IMR-90 (cell line): ENCODE measurements at regions not wholly inside any gene's neighbourhood (a gene's known extent, or its start where the extent isn't known, plus 50 kb on each side); places are given as distances from the start of the nearest gene placed in this dataset.

Experiments used
- ATAC-seq: fragments of 200-7000 bp; cut with Tn5 transposase; 2 replicates; pipeline ENCODE4 v1.9.1; 2020; ENCODE audit warnings: low read depth, mild to moderate bottlenecking, moderate library complexity
- BruUV-seq: library from RNA; stranded (reverse); fragments of 400-500 nt; replicated peaks from 2 replicates; lab custom pipeline; 2021; lab: Mats Ljungman, UMichigan
- CTCF ChIA-PET: fragments of 300-600 bp; formaldehyde crosslinking; extraction: SDS; loops from one replicate; lab custom pipeline; 2021; ENCODE audit warnings: antibody characterized with exemption; lab: Yijun Ruan, JAX
- POLR2A ChIA-PET: fragments of 300-600 bp; sonication (Branson Sonifier 250); formaldehyde crosslinking; loops from one replicate; lab custom pipeline; 2022; ENCODE audit warnings: antibody characterized with exemption; ENCODE audit not compliant: unreplicated experiment; lab: Charles Lee
- DNase-seq: peaks from one replicate; pipeline ENCODE4 v3.0.0; 2013
- H2AFZ ChIP-seq: replicated peaks from 2 replicates; pipeline ENCODE3; 2013; ENCODE audit warnings: low read length, mild to moderate bottlenecking; ENCODE audit not compliant: poor library complexity
- H2AK5ac ChIP-seq: 2 replicates; pipeline ENCODE4 v1.6.1; 2013; ENCODE audit warnings: low read depth, low read length, inconsistent platforms
- H2AK9ac ChIP-seq: replicated peaks from 2 replicates; pipeline ENCODE3; 2013; ENCODE audit warnings: mild to moderate bottlenecking, low read depth, low read length, moderate library complexity; ENCODE audit not compliant: poor library complexity
- H2BK120ac ChIP-seq: 2 replicates; pipeline ENCODE4 v1.6.1; 2013; ENCODE audit warnings: low read depth, low read length, inconsistent platforms
- H2BK15ac ChIP-seq: 3 replicates; pipeline ENCODE4 v1.6.1; 2013; ENCODE audit warnings: low read depth, low read length, inconsistent platforms
- H2BK20ac ChIP-seq: 2 replicates; pipeline ENCODE4 v1.6.1; 2013; ENCODE audit warnings: low read depth, mild to moderate bottlenecking, inconsistent platforms, low read length, moderate library complexity
- H2BK5ac ChIP-seq: 2 replicates; pipeline ENCODE4 v1.6.1; 2013; ENCODE audit warnings: mild to moderate bottlenecking, low read depth, low read length, inconsistent platforms; ENCODE audit not compliant: poor library complexity, severe bottlenecking
- H3K14ac ChIP-seq: replicated peaks from 2 replicates; pipeline ENCODE4 v1.6.1; 2013; ENCODE audit warnings: low read depth, low read length, inconsistent platforms
- H3K18ac ChIP-seq: 2 replicates; pipeline ENCODE4 v1.6.1; 2013; ENCODE audit warnings: low read depth, low read length, control low read depth
- H3K23ac ChIP-seq: 2 replicates; pipeline ENCODE4 v1.6.1; 2013; ENCODE audit warnings: low read depth, low read length, inconsistent platforms
- H3K27ac ChIP-seq: 2 replicates; pipeline ENCODE4 v1.5.1; 2013; ENCODE audit warnings: mild to moderate bottlenecking, control low read depth, low read length; ENCODE audit not compliant: insufficient read depth
- H3K27me3 ChIP-seq: 2 replicates; pipeline ENCODE4 v1.6.1; 2013; ENCODE audit warnings: low read length; ENCODE audit not compliant: control insufficient read depth, insufficient read depth
- H3K36me3 ChIP-seq: 2 replicates; pipeline ENCODE4 v1.6.1; 2013; ENCODE audit warnings: low read length, mixed read lengths; ENCODE audit not compliant: control insufficient read depth, insufficient read depth
- H3K4ac ChIP-seq: 2 replicates; pipeline ENCODE4 v1.6.1; 2013; ENCODE audit warnings: low read depth, low read length, inconsistent platforms
- H3K4me1 ChIP-seq: 2 replicates; pipeline ENCODE4 v1.6.1; 2013; ENCODE audit warnings: low read length, mixed read lengths; ENCODE audit not compliant: control insufficient read depth, insufficient read depth
- H3K4me2 ChIP-seq: 2 replicates; pipeline ENCODE4 v1.6.1; 2013; ENCODE audit warnings: low read depth, mild to moderate bottlenecking, control low read depth, low read length, moderate library complexity
- H3K4me3 ChIP-seq: 2 replicates; pipeline ENCODE4 v1.5.1; 2013; ENCODE audit warnings: low read depth, mild to moderate bottlenecking, control low read depth, low read length, moderate library complexity; ENCODE audit not compliant: insufficient read depth
- H3K56ac ChIP-seq: 2 replicates; pipeline ENCODE4 v1.6.1; 2013; ENCODE audit warnings: low read length, inconsistent platforms; ENCODE audit not compliant: insufficient read depth; ENCODE audit errors: extremely low read depth
- H3K79me1 ChIP-seq, 2 experiments: 2 replicates each; pipeline ENCODE4 v1.6.1; 2013; ENCODE audit warnings: low read length in 2 of 2, inconsistent platforms in 1 of 2, low read depth in 1 of 2
- H3K9ac ChIP-seq: 2 replicates; pipeline ENCODE4 v1.6.1; 2013; ENCODE audit warnings: low read depth, low read length, control low read depth
- H3K9me1 ChIP-seq: 2 replicates; pipeline ENCODE4 v1.6.1; 2013; ENCODE audit warnings: low read length, inconsistent platforms; ENCODE audit not compliant: insufficient read depth
- H3K9me3 ChIP-seq: 2 replicates; pipeline ENCODE4 v1.6.1; 2013; ENCODE audit warnings: low read length; ENCODE audit not compliant: control insufficient read depth, insufficient read depth
- H4K20me1 ChIP-seq: 2 replicates; pipeline ENCODE4 v1.6.1; 2013; ENCODE audit warnings: low read length, inconsistent platforms; ENCODE audit not compliant: insufficient read depth
- H4K5ac ChIP-seq: 2 replicates; pipeline ENCODE4 v1.6.1; 2013; ENCODE audit warnings: mild to moderate bottlenecking, low read depth, low read length, control low read depth
- H4K8ac ChIP-seq, 2 experiments: 2 replicates each; pipeline ENCODE4 v1.6.1; 2013; ENCODE audit warnings: low read depth in 2 of 2, low read length in 2 of 2, control low read depth in 1 of 2, inconsistent platforms in 1 of 2
- H4K91ac ChIP-seq: 2 replicates; pipeline ENCODE4 v1.6.1; 2013; ENCODE audit warnings: low read depth, low read length, inconsistent platforms; ENCODE audit not compliant: insufficient read depth
- BHLHE40 ChIP-seq: fragments of 150-350 bp; IDR thresholded peaks from 2 replicates; pipeline ENCODE4 v1.6.1; 2016; ENCODE audit warnings: mild to moderate bottlenecking, low read depth, low read length
- CEBPB ChIP-seq: IDR thresholded peaks from 2 replicates; pipeline ENCODE4 v1.6.1; 2012; ENCODE audit warnings: low read depth, low read length, improper control_type of control experiment
- CHD1 ChIP-seq: IDR thresholded peaks from 2 replicates; pipeline ENCODE4 v1.6.1; 2012; ENCODE audit warnings: low read depth, low read length, improper control_type of control experiment
- CTCF ChIP-seq: conservative IDR thresholded peaks from 2 replicates; pipeline ENCODE4 v1.5.1; 2012; ENCODE audit warnings: mild to moderate bottlenecking, low read depth, low read length, improper control_type of control experiment
- FOS ChIP-seq: fragments of 150-350 bp; IDR thresholded peaks from 2 replicates; pipeline ENCODE4 v1.6.1; 2016; ENCODE audit warnings: low read depth, low read length
- MAFK ChIP-seq: IDR thresholded peaks from 2 replicates; pipeline ENCODE4 v1.6.1; 2012; ENCODE audit warnings: low read depth, low read length, improper control_type of control experiment
- MAZ ChIP-seq: IDR thresholded peaks from 2 replicates; pipeline ENCODE4 v1.6.1; 2012; ENCODE audit warnings: low read depth, mild to moderate bottlenecking, low read length, improper control_type of control experiment, moderate library complexity, borderline replicate concordance
- MXI1 ChIP-seq: IDR thresholded peaks from 2 replicates; pipeline ENCODE4 v1.6.1; 2012; ENCODE audit warnings: low read depth, mild to moderate bottlenecking, low read length, moderate library complexity, borderline replicate concordance
- NFE2L2 ChIP-seq: fragments of 150-350 bp; IDR thresholded peaks from 2 replicates; pipeline ENCODE4 v1.6.1; 2016; ENCODE audit warnings: low read depth, mild to moderate bottlenecking, low read length
- POLR2A ChIP-seq: IDR thresholded peaks from 2 replicates; pipeline ENCODE4 v1.6.1; 2012; ENCODE audit warnings: mild to moderate bottlenecking, low read depth, low read length
- RAD21 ChIP-seq: IDR thresholded peaks from 2 replicates; pipeline ENCODE4 v1.6.1; 2012; ENCODE audit warnings: low read length, improper control_type of control experiment
- RFX5 ChIP-seq: IDR thresholded peaks from 2 replicates; pipeline ENCODE4 v1.8.0; 2012; ENCODE audit warnings: low read depth, mild to moderate bottlenecking, low read length, moderate library complexity
- SMC3 ChIP-seq: fragments of 150-350 bp; IDR thresholded peaks from 2 replicates; pipeline ENCODE4 v1.6.1; 2016; ENCODE audit warnings: low read depth, mild to moderate bottlenecking, antibody characterized with exemption, low read length, moderate library complexity
- WGBS, 2 experiments: methylation state at CpG; one replicate each; pipeline versions ENCODE4 v1.1.5 to v1.1.7; 2013; ENCODE audit warnings: missing lambda C conversion rate in 2 of 2; ENCODE audit not compliant: insufficient read length in 1 of 2; ENCODE audit errors: extremely low coverage in 2 of 2; 5-methylcytosine and 5-hydroxymethylcytosine counted together
- dilution Hi-C: fragments of 300-500 bp; cut with HindIII; formaldehyde crosslinking; loops from one replicate; pipeline ENCODE4 v1.14.3; 2018; ENCODE audit warnings: low sequenced_read_pairs; ENCODE audit not compliant: unreplicated experiment
- in situ Hi-C: fragments of 300-500 bp; cut with MboI; formaldehyde crosslinking; loops from 3 replicates; pipeline ENCODE4 v1.14.3; 2019; ENCODE audit warnings: low sequenced_read_pairs, inconsistent platforms, mixed read lengths
- intact Hi-C: fragments of 100-400 bp; cut with micrococcal nuclease; formaldehyde crosslinking; loops from 2 replicates; pipeline ENCODE4 v1.10.0; 2022
- TF ChIP-seq, protein P1 (sequence below): fragments of 150-350 bp; IDR thresholded peaks from 2 replicates; pipeline ENCODE4 v1.6.1; 2016; ENCODE audit warnings: low read depth, mild to moderate bottlenecking, low read length, moderate library complexity, borderline replicate concordance

GRCh38 chr6:56786256-56786655, 143.6 kb upstream of the DST start:
- no peak overlapping the region for H3K18ac ChIP-seq
- no peak overlapping the region for H3K4ac ChIP-seq
- no peaks in the 10 kb centered on the region for H3K9me3 ChIP-seq
- DNase-seq (no peak), ATAC-seq (no peak)
- no peak overlapping the region for H2BK120ac ChIP-seq
- H3K36me3 ChIP-seq, result no peaks in the 10 kb centered on the region
- H3K4me1 ChIP-seq, result no peaks in the 10 kb centered on the region
- no peak overlapping the region for H4K5ac ChIP-seq
- no peak overlapping the region for H4K91ac ChIP-seq
- no peak overlapping the region for H2BK5ac ChIP-seq
- BruUV-seq, result no TSS peak
- no peak overlapping the region for H3K14ac ChIP-seq
- no peak overlapping the region for H2BK20ac ChIP-seq
- intact Hi-C loops, result no loop called here
- H3K79me1 ChIP-seq, result peaks cover 23 to 52% of the 10 kb centered on the region in 2 experiments; a peak in 3 of 4 replicates
- H3K9me1 ChIP-seq, result peaks cover 7% of the 10 kb centered on the region
- dilution Hi-C loops, result no loop called here
- H3K27me3 ChIP-seq, result no peaks in the 10 kb centered on the region
- in situ Hi-C loops, result no loop called here
- H3K23ac ChIP-seq, result no peak overlapping the region
- no peak overlapping the region for H2AK5ac ChIP-seq
- ChIA-PET POLR2A (no interaction called here), CTCF (no interaction called here)
- H3K56ac ChIP-seq, result no peak overlapping the region
- H2AFZ ChIP-seq, result no peak overlapping the region
- no peak overlapping the region for H3K4me2 ChIP-seq
- no peak overlapping the region for H3K4me3 ChIP-seq
- H4K8ac ChIP-seq, result no peak overlapping the region
- no peak overlapping the region for H3K27ac ChIP-seq
- no peak overlapping the region for H2BK15ac ChIP-seq
- TF ChIP-seq MAZ (no peak), NFE2L2 (no peak), CEBPB (no peak), POLR2A (no peak), SMC3 (no peak), RFX5 (no peak), FOS (no peak), RAD21 (no peak), CTCF (no peak), MAFK (no peak), CHD1 (no peak), MXI1 (no peak), BHLHE40 (no peak)
- TF ChIP-seq, protein P1, sequence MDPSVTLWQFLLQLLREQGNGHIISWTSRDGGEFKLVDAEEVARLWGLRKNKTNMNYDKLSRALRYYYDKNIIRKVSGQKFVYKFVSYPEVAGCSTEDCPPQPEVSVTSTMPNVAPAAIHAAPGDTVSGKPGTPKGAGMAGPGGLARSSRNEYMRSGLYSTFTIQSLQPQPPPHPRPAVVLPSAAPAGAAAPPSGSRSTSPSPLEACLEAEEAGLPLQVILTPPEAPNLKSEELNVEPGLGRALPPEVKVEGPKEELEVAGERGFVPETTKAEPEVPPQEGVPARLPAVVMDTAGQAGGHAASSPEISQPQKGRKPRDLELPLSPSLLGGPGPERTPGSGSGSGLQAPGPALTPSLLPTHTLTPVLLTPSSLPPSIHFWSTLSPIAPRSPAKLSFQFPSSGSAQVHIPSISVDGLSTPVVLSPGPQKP, result no peak
- no peak overlapping the region for H2AK9ac ChIP-seq
- H3K9ac ChIP-seq, result no peak overlapping the region
- no CpG with 5 or more reads among the region's 1 CpG for WGBS, 2 experiments
- H4K20me1 ChIP-seq, result peaks cover 34% of the 10 kb centered on the region
